Osteoblast (primary cell): ENCODE measurements at regions not wholly inside any gene's neighbourhood (a gene's known extent, or its start where the extent isn't known, plus 50 kb on each side); places are given as distances from the start of the nearest gene placed in this dataset.

Source experiments
- DNase-seq: peaks from one replicate; pipeline ENCODE4 v3.0.0; 2011; ENCODE audit warnings: low spot score, mixed read lengths; ENCODE audit not compliant: insufficient read length; ENCODE audit errors: missing footprints
- H2AFZ ChIP-seq: 2 replicates; pipeline ENCODE4 v1.6.0; 2011; ENCODE audit warnings: mild to moderate bottlenecking, low read length
- H3K27ac ChIP-seq: 2 replicates; pipeline ENCODE4 v1.5.1; 2011; ENCODE audit warnings: mild to moderate bottlenecking, low read depth, low read length, moderate library complexity
- H3K27me3 ChIP-seq: 2 replicates; pipeline ENCODE4 v1.6.0; 2012; ENCODE audit warnings: mild to moderate bottlenecking, control low read depth, inconsistent platforms, low read length, moderate library complexity; ENCODE audit not compliant: insufficient read depth
- H3K36me3 ChIP-seq: 2 replicates; pipeline ENCODE4 v1.5.1; 2011; ENCODE audit warnings: mild to moderate bottlenecking, low read length, control low read depth, moderate library complexity; ENCODE audit not compliant: insufficient read depth
- H3K4me1 ChIP-seq: 2 replicates; pipeline ENCODE4 v1.5.1; 2011; ENCODE audit warnings: mild to moderate bottlenecking, low read length, control low read depth, moderate library complexity; ENCODE audit not compliant: insufficient read depth
- H3K4me2 ChIP-seq: 2 replicates; pipeline ENCODE4 v1.6.0; 2011; ENCODE audit warnings: mild to moderate bottlenecking, low read length; ENCODE audit not compliant: insufficient read depth
- H3K4me3 ChIP-seq: fragments of 200-600 bp; sonication (generic); 3 replicates; pipeline ENCODE4 v1.5.1; 2012; ENCODE audit warnings: mild to moderate bottlenecking, low read length, inconsistent platforms; ENCODE audit not compliant: insufficient read depth
- H3K79me2 ChIP-seq: 2 replicates; pipeline ENCODE4 v1.6.0; 2012; ENCODE audit warnings: mild to moderate bottlenecking, low read length, control low read depth, inconsistent platforms; ENCODE audit not compliant: insufficient read depth
- H3K9me3 ChIP-seq: 2 replicates; pipeline ENCODE4 v1.5.1; 2011; ENCODE audit warnings: low read depth, low read length, control low read depth
- H4K20me1 ChIP-seq: 2 replicates; pipeline ENCODE4 v1.6.0; 2012; ENCODE audit warnings: mild to moderate bottlenecking, low read length, control low read depth; ENCODE audit not compliant: insufficient read depth
- TF ChIP-seq, protein P1 (sequence below): IDR thresholded peaks from 2 replicates; pipeline ENCODE4 v1.5.1; 2011; ENCODE audit warnings: mild to moderate bottlenecking, low read depth, low read length, moderate library complexity; ENCODE audit errors: extremely low read depth

DNA sequence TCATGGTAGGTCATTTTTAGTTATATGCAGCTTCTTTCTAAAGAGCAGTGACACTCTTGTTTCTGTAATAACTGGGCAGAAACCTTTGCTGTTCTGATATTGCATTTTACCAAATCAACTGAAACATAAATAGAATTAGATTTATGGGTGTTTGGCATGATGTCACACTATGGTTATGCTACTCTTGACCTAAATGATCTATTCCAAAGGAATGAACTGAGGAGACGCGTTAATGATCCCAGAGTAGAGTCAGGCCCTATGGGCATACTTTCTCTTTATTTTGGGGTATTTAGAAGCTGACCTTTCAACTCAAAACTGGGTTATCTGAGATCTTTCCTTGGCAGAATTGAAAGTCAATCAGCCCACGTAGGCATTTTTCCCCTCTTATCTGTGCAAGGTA, 146.8 kb upstream of the ADAMTSL1 start:
- H3K27me3 ChIP-seq, result no peaks in the 10 kb centered on the region

DNA sequence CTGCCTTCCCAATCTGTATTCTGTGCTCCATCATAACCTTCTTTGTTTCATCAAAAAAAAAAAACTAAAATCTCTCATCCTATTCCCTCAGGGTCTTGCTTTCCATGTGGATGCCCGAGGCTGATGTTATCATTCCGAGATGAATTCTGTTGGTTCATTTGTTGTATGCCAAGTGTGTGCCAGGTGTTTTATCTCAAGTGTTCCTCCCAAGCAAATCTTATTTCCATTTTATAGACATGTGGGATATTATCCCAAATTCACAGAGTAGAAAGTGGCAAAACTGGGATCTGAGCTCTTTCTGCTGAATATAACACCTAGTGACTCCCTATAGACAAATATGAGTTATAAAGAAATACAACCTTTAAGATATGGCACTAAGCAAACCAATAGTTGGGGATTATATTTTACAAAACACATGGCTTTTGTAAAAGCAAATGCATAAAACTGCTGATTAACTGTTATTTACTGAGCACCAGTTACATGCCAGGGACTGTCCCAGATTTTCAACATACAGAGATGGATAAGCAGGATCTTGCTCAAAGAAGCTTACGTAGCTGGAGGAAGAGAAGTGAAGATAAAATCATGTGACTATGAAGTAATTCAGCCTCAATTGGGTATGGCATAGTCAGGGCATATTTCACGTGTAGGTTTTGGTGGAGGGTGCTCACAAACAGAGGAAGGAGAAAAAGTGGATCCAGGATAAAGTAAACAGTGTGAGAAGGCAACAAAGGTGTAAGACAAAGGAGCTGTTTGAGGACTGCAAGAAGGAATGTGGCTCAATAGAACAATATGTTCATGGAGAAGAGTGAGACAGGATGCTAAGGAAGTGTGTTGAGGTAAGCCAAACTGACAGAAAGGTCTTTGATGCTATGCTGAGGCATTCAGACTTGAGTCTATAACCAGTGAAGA, 143.3 kb upstream of the ADAMTSL1 start:
- TF ChIP-seq, protein P1, sequence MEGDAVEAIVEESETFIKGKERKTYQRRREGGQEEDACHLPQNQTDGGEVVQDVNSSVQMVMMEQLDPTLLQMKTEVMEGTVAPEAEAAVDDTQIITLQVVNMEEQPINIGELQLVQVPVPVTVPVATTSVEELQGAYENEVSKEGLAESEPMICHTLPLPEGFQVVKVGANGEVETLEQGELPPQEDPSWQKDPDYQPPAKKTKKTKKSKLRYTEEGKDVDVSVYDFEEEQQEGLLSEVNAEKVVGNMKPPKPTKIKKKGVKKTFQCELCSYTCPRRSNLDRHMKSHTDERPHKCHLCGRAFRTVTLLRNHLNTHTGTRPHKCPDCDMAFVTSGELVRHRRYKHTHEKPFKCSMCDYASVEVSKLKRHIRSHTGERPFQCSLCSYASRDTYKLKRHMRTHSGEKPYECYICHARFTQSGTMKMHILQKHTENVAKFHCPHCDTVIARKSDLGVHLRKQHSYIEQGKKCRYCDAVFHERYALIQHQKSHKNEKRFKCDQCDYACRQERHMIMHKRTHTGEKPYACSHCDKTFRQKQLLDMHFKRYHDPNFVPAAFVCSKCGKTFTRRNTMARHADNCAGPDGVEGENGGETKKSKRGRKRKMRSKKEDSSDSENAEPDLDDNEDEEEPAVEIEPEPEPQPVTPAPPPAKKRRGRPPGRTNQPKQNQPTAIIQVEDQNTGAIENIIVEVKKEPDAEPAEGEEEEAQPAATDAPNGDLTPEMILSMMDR, result no peak
- Histone ChIP-seq H3K4me1 (peaks cover 19% of the 10 kb centered on the region), H3K36me3 (no peaks in the 10 kb centered on the region), H3K4me3 (no peak overlapping the region), H3K27ac (no peak overlapping the region), H3K79me2 (no peaks in the 10 kb centered on the region), H3K4me2 (no peak overlapping the region), H4K20me1 (no peaks in the 10 kb centered on the region), H3K27me3 (no peaks in the 10 kb centered on the region), H3K9me3 (no peaks in the 10 kb centered on the region), H2AFZ (no peak overlapping the region)
- DNase-seq, result no peak

More for the DNA sequence above, 146.8 kb upstream of the ADAMTSL1 start:
- Histone ChIP-seq H3K79me2 (no peaks in the 10 kb centered on the region), H3K27ac (no peak overlapping the region), H3K36me3 (no peaks in the 10 kb centered on the region), H2AFZ (no peak overlapping the region), H3K4me3 (no peak overlapping the region), H3K4me1 (peaks cover 18% of the 10 kb centered on the region), H3K4me2 (no peak overlapping the region), H4K20me1 (no peaks in the 10 kb centered on the region), H3K9me3 (no peaks in the 10 kb centered on the region)
- no peak for DNase-seq
- TF ChIP-seq, protein P1, result no peak

DNA sequence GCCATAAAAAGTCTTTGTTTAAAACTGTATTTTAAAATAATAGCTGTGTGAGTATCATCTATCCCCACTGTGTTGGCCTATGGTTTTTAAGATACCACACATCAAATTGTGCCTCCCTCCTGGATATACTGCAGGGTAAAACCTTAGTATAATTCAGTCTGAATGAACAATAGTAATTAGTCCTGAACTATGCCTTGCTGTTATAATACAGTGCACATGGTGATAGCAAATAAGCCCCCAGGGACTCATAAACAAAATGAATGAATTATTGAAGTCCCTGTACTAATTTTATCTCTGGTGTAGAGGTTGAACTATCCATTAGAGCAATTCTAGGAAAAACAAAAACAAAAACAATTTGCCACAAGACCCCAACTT, 142.7 kb upstream of the ADAMTSL1 start:
- TF ChIP-seq, protein P1, result no peak
- H3K4me1 ChIP-seq, result peaks cover 18% of the 10 kb centered on the region
- no peaks in the 10 kb centered on the region for H3K36me3 ChIP-seq
- no peak overlapping the region for H3K4me3 ChIP-seq
- H3K9me3 ChIP-seq, result no peaks in the 10 kb centered on the region
- no peak overlapping the region for H2AFZ ChIP-seq
- H4K20me1 ChIP-seq, result no peaks in the 10 kb centered on the region
- H3K4me2 ChIP-seq, result no peak overlapping the region
- H3K27ac ChIP-seq, result no peak overlapping the region
- H3K79me2 ChIP-seq, result no peaks in the 10 kb centered on the region
- no peak for DNase-seq
- H3K27me3 ChIP-seq, result no peaks in the 10 kb centered on the region

DNA sequence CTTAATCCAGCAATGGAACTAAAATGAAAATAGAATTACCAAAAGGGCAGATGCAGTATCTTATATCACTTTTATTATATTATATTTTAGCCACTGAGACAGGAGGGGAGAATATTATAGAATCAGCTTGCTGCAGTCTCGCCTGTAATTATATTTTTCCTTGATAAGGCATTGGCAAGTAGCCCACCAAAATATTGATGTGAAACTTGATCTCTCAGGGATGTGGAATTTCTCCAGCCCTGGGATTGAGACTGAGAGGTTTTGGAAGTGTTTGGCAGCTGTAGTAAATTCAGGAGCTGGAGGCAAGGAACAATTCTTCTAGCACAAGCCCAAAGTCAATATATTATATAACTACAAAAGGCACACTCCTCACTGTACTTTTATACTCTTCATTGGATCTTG, 142.1 kb upstream of the ADAMTSL1 start:
- no peaks in the 10 kb centered on the region for H3K9me3 ChIP-seq
- H3K4me3 ChIP-seq, result no peak overlapping the region
- no peaks in the 10 kb centered on the region for H4K20me1 ChIP-seq
- no peaks in the 10 kb centered on the region for H3K36me3 ChIP-seq
- no peaks in the 10 kb centered on the region for H3K27me3 ChIP-seq
- H3K27ac ChIP-seq, result no peak overlapping the region
- H2AFZ ChIP-seq, result no peak overlapping the region
- no peaks in the 10 kb centered on the region for H3K79me2 ChIP-seq
- H3K4me2 ChIP-seq, result no peak overlapping the region
- no peak for DNase-seq
- TF ChIP-seq, protein P1, result no peak
- H3K4me1 ChIP-seq, result peaks cover 13% of the 10 kb centered on the region
